ENCODE measurements at regions not wholly inside any gene's neighbourhood (a gene's known extent, or its start where the extent isn't known, plus 50 kb on each side); places are given as distances from the start of the nearest gene placed in this dataset.

DNA sequence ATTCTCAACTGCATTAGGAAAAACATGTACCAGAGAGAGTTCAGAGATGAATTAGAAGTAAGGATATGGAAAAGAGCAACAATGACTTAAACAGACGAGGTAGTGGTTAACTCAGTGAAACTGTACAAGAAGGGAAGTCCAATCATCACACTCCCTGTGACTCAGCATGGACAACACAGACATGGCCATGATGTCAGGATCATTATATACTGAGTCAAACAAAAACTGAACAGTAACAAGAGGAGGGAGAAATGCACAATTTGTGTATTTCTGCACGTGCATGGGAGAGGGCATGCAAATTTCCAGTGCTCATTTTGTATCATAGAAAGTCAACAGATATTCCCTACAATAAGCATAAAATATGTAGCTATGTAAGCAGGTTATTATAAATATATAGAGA, 1037.8 kb downstream of the BCL11B start:
- Histone ChIP-seq H3K36me3 (no peaks in the 10 kb centered on the region), H3K4me1 (no peaks in the 10 kb centered on the region), H3K27me3 (peaks cover 35% of the 10 kb centered on the region), H3K9me3 (no peaks in the 10 kb centered on the region), H3K4me3 (no peak overlapping the region), H3K27ac (no peak overlapping the region)
- WGBS, 2 donors (ENCODE audit: low coverage in 1 of 2): 64 to 88% methylated on average over 1 to 2 of the region's 2 CpGs
- ATAC-seq: no peak
- TF ChIP-seq POLR2A (IDR thresholded peaks at IDR 0.05): no peak
- TF ChIP-seq, protein P1, sequence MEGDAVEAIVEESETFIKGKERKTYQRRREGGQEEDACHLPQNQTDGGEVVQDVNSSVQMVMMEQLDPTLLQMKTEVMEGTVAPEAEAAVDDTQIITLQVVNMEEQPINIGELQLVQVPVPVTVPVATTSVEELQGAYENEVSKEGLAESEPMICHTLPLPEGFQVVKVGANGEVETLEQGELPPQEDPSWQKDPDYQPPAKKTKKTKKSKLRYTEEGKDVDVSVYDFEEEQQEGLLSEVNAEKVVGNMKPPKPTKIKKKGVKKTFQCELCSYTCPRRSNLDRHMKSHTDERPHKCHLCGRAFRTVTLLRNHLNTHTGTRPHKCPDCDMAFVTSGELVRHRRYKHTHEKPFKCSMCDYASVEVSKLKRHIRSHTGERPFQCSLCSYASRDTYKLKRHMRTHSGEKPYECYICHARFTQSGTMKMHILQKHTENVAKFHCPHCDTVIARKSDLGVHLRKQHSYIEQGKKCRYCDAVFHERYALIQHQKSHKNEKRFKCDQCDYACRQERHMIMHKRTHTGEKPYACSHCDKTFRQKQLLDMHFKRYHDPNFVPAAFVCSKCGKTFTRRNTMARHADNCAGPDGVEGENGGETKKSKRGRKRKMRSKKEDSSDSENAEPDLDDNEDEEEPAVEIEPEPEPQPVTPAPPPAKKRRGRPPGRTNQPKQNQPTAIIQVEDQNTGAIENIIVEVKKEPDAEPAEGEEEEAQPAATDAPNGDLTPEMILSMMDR (IDR thresholded peaks at IDR 0.05): no peak
- TF ChIP-seq EP300 (IDR thresholded peaks at IDR 0.05): no peak
- no peak for TF ChIP-seq POLR2AphosphoS5 (IDR thresholded peaks at IDR 0.05)

DNA sequence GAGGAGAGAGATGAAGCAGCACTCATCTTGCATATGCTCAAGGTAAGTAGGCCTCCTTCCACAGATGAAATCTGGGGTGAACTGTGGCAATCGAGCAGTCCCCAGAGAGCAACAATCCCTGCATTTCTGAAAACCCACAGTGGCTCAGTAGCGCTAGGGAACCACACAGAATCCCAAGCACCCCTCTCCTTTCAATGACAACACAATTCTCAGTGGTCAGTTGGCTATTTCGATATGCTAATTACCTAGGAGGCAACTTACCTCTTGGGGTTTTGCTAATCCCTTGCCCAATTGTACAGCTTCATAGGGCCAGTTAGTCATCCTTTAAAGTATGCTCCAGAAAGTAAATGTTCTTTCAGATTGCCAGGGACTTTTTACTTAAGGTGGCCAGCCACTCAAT, 1035.7 kb downstream of the BCL11B start:
- Histone ChIP-seq H3K27me3 (peaks cover 21% of the 10 kb centered on the region), H3K4me3 (no peak overlapping the region), H3K36me3 (no peaks in the 10 kb centered on the region), H3K4me1 (no peaks in the 10 kb centered on the region), H3K9me3 (no peaks in the 10 kb centered on the region), H3K27ac (no peak overlapping the region)
- 87 to 100% methylated on average over 3 of the region's 3 CpGs for WGBS, 2 donors (ENCODE audit: low coverage in 1 of 2)
- no peak for ATAC-seq
- TF ChIP-seq POLR2AphosphoS5 (IDR thresholded peaks at IDR 0.05): no peak
- TF ChIP-seq, protein P1 (IDR thresholded peaks at IDR 0.05): no peak
- no peak for TF ChIP-seq EP300 (IDR thresholded peaks at IDR 0.05)
- no peak for TF ChIP-seq POLR2A (IDR thresholded peaks at IDR 0.05)

DNA sequence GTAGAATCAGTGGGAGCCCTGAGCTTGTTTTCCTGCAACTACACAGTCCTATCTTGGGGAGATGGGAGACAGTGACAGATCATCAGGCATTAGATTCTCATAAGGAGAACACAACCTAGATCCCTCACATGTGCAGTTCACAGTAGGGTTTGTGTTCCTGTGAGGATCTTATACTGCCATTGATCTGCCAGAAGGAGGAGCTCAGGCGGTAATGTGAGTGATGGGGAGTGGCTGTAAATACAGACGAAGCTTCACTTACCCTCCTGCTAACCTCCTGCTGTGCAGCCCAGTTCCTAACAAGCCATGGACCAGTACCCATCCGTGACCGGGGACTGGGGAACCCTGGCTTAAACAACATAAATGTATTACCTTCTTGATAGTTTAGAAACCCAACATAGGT, 1034.1 kb downstream of the BCL11B start:
- no peaks in the 10 kb centered on the region for H3K9me3 ChIP-seq
- H3K36me3 ChIP-seq: no peaks in the 10 kb centered on the region
- no peak for ATAC-seq
- TF ChIP-seq EP300 (IDR thresholded peaks at IDR 0.05) (no peak), POLR2AphosphoS5 (IDR thresholded peaks at IDR 0.05) (no peak), POLR2A (IDR thresholded peaks at IDR 0.05) (no peak)
- TF ChIP-seq, protein P1 (IDR thresholded peaks at IDR 0.05): no peak
- H3K4me1 ChIP-seq: no peaks in the 10 kb centered on the region
- no peak overlapping the region for H3K4me3 ChIP-seq
- H3K27me3 ChIP-seq: peaks cover 12% of the 10 kb centered on the region
- WGBS, 2 donors (ENCODE audit: low coverage in 1 of 2): 20 to 78% methylated on average over 1 to 4 of the region's 4 CpGs
- no peak overlapping the region for H3K27ac ChIP-seq

DNA sequence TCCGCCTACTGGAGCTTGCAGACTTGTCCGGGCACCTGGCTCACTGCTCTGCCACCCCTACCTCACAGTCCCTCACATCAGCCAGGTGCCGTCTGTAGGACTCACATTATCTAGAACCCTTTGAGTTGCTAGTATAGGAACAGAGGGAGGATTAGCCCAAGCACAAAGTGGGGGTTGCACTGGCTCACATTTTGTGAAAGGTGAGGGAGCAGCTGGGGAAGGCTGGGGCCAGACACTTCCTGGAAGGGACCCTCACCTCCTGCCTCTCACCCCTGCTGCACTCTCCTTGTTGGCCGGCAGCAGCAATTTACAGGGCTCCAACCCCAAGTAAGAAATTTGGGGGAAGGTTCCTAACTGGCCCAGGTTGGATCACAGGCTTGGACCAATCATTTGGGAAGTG, 1031.6 kb downstream of the BCL11B start:
- TF ChIP-seq, protein P1 (IDR thresholded peaks at IDR 0.05): no peak
- TF ChIP-seq EP300 (IDR thresholded peaks at IDR 0.05): no peak
- no peak for TF ChIP-seq POLR2AphosphoS5 (IDR thresholded peaks at IDR 0.05)
- no peak for TF ChIP-seq POLR2A (IDR thresholded peaks at IDR 0.05)
- WGBS, 2 donors (ENCODE audit: low coverage in 1 of 2): 71 to 100% methylated on average over 1 to 3 of the region's 4 CpGs
- no peak for ATAC-seq

DNA sequence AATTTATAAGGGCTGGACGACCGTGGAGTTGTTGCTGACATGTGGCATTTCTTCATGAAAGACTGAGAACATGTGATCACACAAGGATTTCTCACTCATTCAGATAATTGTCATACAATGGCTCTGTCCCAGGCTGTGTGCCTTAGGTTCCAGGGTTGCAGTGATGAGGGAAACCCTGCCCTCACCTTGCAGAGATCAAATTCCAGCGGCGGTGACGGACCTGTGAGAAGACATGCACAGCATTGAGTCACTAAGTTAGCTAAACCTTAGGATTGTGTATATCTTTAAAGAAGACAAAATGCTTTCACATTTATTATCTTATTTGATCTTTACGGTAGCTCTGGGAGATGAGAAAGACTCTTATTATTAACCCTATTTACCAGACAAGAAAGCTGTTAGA, 1029.1 kb downstream of the BCL11B start:
- Histone ChIP-seq H3K4me1 (no peaks in the 10 kb centered on the region), H3K9me3 (no peaks in the 10 kb centered on the region), H3K4me3 (no peak overlapping the region), H3K27me3 (peaks cover 11% of the 10 kb centered on the region), H3K36me3 (no peaks in the 10 kb centered on the region), H3K27ac (no peak overlapping the region)
- no peak for ATAC-seq
- WGBS, 2 donors (ENCODE audit: low coverage in 1 of 2): 43 to 56% methylated on average over 5 to 6 of the region's 6 CpGs
- TF ChIP-seq POLR2A (IDR thresholded peaks at IDR 0.05) (no peak), POLR2AphosphoS5 (IDR thresholded peaks at IDR 0.05) (no peak), EP300 (IDR thresholded peaks at IDR 0.05) (no peak)
- TF ChIP-seq, protein P1 (IDR thresholded peaks at IDR 0.05): no peak

More for the DNA sequence above, 1031.6 kb downstream of the BCL11B start:
- Histone ChIP-seq H3K4me3 (no peak overlapping the region), H3K9me3 (no peaks in the 10 kb centered on the region), H3K36me3 (no peaks in the 10 kb centered on the region), H3K4me1 (no peaks in the 10 kb centered on the region), H3K27ac (no peak overlapping the region), H3K27me3 (peaks cover 18% of the 10 kb centered on the region)
